NCI-H748 treated with DMSO at 0.1 percent for 48 hours (cell line): ENCODE measurements at regions not wholly inside any gene's neighbourhood (a gene's known extent, or its start where the extent isn't known, plus 50 kb on each side); places are given as distances from the start of the nearest gene placed in this dataset.
"Not testable (repeated sequence)": the region's sequence is repeated elsewhere in the genome, so short reads cannot be mapped to it uniquely, and the experiment has no call there.

Source experiments
- DNase-seq: peaks from one replicate; lab custom pipeline; 2025; lab: John Stamatoyannopoulos, UW

DNA sequence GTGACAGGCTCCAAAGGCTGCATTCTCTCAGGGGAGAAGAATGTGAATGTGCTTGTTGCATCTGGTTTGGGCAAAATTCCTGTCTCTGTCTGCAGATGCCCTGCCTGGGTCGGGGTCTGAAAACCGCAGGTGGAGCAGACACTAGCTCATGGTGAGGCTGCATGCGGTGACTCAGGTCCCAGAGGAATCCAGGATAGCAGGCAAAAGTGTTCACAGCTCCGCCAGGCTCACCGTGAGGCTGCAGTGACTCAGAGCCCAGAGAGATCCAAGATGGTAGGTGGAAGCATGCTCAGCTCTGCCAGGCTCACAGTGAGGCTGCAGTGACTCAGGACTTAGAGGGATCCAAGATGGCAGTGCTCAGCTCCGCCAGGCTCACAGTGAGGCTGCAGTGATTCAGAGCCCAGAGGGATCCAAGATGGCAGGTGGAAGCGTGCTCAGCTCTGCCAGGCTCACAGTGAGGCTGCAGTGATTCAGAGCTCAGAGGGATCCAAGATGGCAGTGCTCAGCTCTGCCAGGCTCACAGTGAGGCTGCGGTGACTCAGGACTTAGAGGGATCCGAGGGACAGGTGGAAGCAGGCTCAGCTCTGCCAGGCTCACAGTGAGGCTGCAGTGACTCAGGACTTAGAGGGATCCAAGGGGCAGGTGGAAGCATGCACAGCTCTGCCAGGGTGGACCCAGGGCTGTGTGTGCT lies 200.5 kb downstream of the ACKR3 start:
- DNase-seq = no peak

DNA sequence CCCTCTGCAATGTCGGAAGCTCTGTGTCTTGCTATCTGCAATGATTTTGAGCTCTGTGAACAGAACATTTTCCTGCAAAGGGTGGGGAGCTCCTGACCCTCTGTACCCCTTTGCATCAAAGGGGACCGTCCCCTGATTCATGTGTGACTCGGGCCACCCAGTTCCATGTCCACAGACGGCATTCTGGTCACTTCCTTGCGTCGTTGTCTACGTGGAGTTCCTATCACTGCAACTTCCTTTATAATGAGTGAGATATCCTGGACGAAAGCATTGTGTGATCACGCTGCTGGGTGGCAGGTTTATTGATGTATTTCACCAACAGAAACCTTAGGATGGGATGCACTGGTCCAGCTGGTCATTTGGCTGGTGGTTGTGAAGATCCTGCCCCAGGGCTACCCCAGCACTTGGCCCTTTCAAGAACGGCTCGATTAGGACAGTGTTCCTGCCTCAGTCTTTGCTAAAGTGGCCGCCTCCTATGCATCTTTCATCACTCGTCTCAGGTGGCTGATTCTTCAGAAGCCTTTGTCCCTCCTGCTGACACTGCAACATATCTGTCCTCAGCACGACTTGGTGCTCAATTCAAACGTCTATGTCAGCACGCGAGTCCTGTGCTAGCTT lies 202.7 kb downstream of the ACKR3 start:
- DNase-seq = no peak

DNA sequence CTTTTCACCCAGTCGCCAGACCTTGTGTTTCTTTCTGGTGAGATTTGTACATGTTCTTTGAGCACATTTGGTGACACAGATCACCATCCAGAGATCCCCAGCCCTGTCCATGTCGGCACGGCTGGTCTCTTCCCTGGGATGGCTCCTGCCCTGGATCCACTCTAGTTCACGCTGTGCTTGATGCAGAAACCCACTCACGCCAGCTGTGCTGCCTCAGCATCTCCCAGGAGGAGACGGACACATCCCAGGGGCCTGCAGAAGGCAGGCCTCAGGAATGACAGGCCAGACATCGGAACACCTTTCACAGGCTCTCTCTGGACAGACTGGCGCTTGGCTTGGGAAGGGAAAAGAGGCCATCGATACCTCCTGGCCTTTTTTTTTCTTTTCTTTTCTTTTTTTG lies 203.6 kb downstream of the ACKR3 start:
- no peak for DNase-seq

DNA sequence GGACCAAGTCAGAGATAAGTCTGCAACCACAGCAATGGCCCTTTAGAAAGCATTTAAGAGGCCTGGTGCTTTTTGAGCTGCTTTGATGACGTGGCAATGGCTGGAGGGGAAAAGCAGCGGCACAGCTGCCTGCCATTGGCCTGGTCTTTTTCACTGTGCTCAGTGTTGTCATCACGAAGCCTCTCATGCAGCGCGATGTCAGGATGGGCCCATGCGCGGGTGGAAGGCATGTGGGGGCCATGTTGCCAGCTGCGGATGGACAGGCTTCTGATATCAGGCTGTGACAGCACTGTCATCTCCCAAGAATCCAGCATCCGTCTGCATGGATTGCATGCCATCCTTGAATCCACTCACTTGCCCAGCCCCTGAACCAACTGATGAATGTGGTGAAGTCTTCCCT lies 204.5 kb downstream of the ACKR3 start:
- no peak for DNase-seq

DNA sequence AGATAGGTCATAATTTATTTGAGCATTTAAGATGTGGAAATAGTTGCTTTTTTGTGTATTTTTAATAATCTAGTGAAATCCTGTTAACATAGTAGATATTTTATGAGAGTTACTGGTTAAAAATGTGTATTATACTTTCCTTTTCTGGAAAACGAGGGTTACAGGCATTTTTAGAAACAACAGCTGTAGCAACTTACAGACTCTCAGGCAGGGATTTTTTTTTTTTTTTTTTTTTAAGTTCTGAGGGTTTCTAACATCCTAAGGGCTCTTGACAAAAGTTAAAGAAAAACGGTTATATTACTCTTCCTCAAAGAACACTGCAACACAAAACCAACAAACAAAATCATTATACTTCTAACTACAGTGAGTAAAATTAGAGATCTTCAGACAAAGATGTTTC lies 205.9 kb downstream of the ACKR3 start:
- no peak for DNase-seq

DNA sequence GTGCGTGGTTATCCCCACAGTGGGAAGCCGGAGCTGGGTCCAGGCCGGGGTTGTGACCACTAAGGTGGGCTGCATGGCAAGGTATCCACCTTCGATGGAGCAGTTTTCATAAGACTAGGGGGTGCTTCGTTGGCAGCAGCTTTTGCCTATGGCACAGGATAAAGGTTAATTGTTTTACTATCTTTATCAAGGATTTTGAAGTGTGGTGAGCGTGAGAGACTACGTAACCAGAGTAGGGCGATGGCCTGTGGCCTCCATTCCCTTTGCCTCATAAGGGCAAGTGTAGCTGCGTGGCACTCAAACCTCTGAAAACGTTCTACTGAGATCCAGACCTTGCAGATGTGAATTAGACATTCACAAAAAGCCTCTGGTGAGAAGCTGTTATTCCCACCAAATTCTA lies 206.6 kb downstream of the ACKR3 start:
- DNase-seq = no peak

DNA sequence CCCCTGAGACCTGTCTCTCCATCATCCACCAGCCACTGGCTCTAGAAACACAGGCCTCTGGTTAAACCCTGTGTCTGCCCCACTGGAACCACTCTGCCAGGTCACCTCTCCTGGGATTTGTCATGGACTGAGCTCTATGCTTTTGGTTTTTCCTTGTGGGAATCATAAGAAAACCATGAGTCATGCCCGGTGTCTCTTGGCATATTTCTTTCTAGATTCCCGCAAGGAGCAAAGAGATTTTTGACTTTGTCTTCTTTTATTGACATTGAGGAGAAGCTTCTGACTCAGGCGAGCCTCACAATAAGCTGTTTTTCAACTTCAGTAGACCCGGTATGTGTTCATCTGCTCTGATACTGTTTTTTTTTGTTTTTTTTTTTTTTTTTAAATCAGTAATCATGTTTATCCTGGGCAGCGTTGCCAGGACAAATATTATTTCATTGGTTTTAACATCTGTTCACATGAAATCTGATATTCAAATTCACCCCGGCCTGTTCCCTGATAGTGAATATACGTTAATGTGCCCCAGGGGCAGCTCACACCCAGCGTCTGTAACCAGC lies 207.1 kb downstream of the ACKR3 start:
- no peak for DNase-seq

DNA sequence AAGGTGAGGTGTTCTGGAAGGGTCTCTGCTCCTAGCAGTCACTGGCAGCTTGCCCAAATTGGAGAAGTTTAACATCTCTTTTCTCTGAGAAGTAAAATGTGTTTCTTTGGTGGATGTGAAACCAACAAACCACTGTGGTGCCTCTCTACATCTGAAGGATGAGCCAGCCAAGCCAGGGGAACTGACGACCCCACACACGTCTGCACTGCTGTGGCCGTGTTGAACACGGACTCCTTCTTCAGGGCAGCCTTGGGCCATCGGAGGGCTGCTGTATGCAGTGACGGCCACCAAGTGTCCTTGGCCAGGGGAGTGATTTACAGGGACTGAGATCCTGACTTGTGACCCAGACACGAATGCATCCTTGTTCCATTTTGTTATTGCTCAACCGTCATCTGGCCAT lies 207.8 kb downstream of the ACKR3 start:
- DNase-seq = no peak

DNA sequence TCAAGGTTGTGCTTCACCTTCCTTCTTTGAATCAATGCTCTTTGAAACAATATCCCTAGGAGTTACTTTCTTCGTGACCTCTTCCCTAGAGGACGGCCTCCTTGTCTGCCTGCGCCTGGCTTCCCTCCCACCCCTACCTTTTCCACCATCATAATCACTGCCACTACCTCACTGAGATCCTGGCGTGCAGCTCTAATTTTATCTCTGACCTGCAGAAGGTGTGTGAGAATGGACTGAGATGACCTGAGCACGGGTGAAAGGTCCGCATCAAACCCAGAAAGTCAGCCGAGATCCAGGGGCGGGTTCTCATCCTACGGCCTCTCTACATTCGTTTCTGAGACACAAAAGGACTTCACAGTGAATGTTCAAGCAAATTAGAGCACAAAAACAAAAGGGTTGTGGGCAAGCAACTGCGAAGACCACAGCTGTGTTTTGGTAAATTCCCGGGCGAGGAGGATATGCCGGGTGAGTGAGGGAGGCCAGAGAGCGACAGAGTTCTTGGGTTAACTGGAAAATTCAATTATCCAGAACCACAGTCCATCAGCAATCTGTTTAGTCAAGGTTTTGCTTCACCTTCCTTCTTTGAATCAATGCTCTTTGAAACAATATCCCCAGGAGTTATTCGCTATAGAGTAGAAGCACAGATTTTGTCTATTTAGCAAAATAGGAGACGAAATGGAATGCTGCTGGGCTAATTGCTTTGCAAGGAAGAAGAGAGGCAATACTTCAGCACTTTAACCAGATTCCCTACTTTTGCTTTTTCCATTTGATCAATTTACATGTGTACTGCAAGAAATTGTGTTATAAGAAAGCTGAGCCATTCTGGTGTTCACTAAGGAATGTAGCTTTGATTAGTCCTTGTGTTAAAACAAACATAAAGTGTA lies 212.6 kb downstream of the ACKR3 start:
- no peak for DNase-seq

DNA sequence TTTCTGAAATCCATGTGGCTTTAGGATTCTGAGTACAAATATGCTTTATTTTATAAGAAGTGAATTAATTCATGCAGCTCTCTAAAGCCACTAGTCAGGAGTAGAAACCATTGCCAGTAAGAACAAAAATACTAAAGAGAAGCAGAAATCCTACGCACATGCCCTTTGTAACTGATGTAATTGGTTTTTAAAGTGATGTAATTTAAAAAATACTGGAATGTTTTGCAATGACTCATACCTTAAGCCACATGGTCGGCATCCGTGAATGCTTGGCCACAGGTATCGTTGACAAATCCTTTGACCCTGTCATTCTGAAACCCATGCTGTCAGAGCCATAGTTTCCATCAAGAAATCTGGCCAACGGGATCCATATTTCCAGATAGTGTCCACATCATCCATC lies 213.3 kb downstream of the ACKR3 start:
- peak; percentile 7 for DNase-seq

DNA sequence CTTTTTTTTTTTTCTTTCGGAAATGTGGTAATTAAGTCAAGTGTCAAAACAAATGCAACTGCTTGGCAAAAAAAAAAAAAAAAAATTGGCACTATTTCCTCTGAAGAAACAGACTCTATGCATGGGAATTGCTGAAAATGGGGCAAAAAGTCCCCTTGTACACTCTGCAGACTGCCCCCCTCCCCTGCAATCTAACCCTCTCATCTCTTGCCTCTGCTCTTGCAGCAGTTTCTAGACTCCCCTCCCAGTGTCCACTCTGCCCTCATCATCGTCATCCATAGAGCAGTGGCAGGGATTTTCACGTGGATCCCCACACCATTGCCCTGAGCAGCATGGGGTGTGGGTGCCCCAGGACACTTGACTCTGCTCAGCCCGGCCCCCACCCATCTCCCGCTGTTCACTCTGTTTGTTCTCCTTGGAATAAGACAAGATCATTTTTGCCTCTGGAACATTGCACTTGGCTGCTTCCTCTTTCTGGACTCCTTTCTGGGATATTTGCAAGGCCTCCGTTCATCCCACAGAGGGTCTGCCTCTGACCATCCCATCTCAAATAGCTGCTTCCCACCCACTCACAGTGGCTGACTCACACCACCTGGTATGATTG lies 213.9 kb downstream of the ACKR3 start:
- no peak for DNase-seq

DNA sequence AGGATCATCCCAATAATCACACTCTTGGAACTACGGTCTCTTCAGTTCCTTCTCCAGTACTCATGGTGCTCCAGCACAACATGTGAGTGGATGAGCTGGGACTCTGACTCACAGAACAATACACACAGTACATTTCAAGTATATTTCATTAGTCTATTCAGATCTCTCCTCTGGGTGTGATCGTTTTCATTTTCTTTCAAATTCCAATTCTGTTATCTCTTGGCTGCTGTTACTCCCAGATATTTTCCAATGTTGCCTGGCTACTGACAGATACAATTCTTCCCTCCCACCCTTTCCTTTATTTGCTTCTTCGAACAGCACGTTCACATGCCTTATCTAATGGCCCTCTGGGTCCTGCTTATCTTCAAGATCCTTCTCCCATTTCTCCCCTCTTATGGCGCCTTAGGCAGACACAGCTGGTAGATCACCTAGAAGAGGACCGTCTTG lies 216.0 kb downstream of the ACKR3 start:
- no peak for DNase-seq

DNA sequence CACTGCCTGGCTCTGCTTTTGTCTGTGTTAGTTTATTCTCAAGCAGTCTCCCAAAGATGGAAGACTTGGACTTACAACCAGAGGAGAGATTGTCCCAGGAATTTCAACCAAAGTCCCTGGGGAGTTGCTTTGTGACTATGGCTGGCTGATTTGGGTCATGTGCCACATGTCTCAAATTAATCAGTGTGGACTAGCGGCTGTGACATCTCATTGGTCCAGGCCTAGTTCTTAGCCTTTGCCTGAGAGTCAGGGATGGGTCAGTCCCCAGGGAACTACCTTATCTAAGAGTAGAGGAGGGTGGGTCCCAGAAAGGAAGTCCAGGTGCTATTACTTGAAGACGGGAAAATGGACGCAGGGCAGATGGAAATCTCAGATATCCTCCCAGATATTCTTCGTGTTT lies 217.1 kb downstream of the ACKR3 start:
- DNase-seq = no peak

DNA sequence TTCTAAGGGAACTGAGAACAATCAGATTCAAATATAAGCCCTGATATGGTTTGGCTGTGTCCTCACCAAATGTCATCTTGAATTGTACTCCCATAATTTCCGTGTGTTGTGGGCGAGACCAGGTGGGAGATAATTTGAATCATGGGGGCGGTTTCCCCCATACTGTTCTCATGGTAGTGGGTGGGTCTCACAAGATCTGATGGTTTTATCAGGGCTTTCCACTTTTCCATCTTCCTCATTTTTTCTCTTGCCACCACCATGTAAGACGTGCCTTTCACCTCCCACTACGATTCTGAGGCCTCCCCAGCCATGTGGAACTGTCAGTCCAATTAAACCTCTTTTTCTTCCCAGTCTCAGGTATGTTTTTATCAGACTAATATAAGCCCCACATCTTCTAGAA lies 217.8 kb downstream of the ACKR3 start:
- not testable (repeated sequence) for DNase-seq

DNA sequence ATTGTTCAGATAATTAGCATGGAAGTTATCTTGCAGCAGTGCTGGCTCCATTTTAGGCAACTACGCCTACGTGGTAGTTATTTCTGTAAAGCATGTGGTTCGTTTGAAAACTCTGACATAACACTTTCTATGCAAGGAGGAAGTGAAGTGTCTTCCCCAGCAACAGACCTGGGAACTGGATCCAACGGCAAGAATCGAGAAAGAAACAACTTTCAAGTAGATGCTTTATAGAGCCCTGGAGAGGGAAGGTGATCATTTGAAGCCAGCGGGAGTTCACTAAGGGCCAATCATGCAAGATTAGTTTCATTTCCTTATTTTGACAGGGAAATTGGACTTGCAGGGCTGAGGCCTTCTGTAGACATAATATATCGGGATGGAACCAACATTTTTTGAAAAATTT lies 218.3 kb downstream of the ACKR3 start:
- DNase-seq = no peak

DNA sequence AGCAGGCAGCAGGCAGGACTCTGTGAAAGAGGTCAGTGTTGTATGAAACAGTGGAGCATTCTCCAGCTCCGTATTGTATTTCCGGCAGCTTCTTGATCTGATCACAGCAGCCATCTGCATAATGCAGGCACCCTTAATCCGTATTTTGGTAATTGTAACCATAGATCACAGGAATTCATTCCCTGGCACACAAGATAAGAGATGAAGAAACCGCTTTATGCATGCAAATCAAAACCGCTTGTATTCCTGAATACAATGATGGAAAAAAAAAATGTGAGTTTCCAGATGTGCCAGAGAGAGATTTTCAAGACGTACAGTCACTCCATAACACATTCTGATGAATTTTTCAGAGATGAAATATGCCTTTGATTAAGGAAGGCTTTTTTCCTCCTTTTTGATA lies 221.3 kb downstream of the ACKR3 start:
- no peak for DNase-seq

DNA sequence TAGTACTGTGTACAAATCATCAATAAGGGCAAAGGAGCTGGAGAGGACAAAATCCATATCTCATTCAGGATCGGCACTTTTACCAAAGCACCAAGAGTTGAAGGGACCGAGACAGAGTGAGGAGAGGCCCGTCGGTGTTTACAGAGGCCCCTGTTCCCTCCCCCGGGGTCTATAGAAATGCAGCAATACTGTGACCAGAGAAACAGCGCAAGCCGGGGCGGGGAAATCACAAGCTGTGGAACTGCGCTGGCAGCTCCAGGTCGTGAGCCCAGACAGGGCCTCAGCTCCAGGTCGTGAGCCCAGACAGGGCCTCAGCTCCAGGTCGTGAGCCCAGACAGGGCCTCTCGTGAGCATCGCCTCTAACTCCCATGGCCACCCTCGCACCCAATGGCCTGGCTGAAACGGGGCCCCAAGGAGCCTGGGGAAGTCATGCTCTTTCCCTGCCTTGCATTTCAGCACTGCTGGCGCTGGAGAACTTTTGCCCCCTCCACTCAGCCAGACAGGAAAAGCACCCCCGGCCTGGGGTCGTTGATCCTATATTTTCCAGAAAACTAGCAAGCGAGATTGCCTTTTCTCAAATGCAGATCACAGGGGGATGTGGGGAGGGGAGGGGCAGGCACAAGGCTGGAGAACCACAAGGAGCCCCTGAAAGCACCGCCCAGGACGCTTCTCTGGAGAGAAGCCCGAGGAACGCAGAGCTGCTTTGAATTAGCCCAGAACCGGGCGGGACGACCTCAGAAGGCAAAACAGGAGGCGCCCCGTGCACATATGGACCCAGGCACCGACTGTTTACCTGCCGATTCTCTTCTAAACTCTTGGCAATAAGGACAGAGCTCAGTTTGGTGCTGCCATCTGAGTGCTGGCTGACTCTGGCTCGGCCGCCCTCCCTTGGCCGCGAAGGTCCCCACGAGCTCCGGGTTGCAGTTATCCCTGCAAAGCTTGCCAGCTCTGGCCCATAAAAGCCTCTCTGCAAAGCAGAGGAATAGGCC lies 223.7 kb downstream of the ACKR3 start:
- DNase-seq = no peak

DNA sequence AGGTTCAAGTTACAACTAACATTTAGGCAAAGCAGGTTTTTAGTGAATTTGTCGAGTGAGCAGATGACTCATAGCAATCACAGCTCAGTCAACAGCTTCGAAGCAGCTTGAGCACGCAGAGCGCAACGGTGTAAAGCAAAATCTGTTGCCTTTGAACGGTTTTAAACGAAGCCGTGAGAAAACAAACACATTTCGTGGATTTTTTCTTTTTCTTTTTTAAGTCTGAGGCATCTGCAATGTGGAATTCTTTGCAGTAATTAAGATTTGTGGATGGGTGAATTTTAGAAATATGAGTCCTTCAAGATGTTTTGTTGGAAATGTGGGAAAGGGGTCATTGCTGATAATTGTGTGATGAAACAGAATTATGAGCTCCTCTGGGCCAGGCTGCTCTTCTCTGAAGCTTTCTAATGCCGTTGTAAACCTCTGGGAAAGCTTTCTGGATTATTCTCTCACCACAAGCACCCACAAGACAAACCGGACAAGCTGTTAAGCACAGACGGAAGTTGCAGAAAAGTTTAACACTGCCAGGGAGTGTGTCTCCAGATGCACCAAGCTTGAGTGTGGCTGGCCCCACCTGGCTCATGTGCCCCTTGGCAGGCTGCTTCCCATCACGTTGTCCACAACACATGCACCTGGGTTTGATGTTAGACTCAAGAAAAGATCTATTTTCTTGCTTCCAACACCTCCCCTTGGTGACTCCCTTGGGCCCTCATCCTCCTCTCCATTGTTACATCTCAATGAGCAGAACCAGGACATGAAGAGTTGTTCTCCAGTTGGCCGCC lies 224.7 kb downstream of the ACKR3 start:
- peak; percentile 11 for DNase-seq

DNA sequence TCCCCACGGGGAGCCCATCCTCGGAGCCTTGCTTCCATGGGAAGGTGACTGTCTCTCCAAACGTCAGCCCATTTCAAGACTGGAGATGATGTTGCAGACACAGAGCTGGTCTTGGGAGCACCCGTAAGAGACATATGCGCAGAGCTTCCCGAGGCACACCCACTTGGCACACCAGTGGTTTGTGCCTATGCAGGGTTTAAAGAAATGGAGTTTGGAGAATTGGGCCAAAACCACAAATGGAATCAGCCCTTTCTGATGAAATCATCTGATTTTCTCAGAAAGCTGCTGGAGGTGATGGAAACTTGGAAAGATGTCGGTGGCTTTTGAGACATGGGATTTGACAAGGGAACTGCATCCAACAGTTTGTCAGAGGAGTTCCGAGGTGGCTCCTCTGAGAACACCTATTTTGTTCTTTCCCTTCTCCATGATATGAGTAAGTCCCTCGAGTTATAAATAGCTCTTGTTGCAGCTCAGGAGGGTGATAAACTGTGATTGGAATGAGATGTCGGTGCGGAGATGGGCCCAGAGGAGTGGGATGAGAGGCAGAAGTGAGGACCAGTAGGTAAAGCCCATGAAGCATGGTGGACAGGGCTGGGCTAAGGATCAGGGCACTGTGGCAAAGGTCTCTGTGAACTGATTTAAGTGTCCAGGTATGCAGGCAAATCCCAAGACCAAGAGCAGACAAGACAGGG lies 225.7 kb downstream of the ACKR3 start:
- DNase-seq = no peak

DNA sequence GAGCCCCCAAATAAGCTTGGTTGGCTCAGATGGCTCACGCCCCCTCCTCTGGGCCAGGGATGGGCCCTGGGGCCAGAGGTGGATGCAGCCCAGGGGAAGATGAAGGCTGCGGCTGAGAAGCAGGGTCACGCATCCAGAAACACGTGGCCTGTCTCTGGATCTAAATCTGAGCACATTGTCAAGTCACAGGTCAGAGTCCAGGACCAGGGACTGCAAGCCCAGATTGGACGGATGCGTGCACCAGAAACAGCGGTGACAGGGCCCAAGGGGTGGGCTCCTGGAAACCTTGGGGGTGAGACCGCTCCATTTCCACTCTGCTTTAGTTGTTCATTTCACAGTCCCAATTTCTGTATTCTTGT lies 226.2 kb downstream of the ACKR3 start:
- no peak for DNase-seq
